OCI-LY3 (cell line): ENCODE measurements at regions not wholly inside any gene's neighbourhood (a gene's known extent, or its start where the extent isn't known, plus 50 kb on each side); places are given as distances from the start of the nearest gene placed in this dataset.

Experiments
- EZH2phosphoT487 ChIP-seq: fragments of 200-600 bp; shearing (Covaris generic); IDR thresholded peaks from 2 replicates; pipeline ENCODE4 v1.6.1; 2018; ENCODE audit warnings: antibody characterized with exemption, mixed run types, low read depth
- TF ChIP-seq, protein P1 (sequence below): fragments of 200-600, 300-600 bp; sonication (generic); IDR thresholded peaks from 2 replicates; pipeline ENCODE4 v1.5.1; 2014; ENCODE audit warnings: antibody characterized with exemption, low read length, low read depth

DNA sequence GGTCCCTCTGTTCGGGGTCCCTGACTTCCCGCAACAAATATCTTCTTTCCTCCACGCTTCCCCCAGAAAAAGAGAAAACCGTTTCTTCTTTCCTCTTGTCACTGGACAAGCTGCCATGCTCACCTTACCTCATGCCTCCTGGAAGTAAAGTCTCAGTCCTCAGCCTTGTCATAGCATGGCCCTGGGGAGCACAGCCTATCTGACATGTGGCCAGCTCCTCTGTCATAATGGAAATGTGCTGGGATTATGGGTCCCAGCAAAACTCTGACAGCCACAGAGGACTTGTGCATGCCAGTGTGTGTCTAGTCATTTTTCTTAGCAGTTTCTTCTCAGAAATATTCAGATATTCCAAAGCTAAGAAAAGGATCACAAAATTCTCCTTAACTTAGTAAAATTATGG, 122.4 kb downstream of the AASDH start:
- TF ChIP-seq, protein P1, sequence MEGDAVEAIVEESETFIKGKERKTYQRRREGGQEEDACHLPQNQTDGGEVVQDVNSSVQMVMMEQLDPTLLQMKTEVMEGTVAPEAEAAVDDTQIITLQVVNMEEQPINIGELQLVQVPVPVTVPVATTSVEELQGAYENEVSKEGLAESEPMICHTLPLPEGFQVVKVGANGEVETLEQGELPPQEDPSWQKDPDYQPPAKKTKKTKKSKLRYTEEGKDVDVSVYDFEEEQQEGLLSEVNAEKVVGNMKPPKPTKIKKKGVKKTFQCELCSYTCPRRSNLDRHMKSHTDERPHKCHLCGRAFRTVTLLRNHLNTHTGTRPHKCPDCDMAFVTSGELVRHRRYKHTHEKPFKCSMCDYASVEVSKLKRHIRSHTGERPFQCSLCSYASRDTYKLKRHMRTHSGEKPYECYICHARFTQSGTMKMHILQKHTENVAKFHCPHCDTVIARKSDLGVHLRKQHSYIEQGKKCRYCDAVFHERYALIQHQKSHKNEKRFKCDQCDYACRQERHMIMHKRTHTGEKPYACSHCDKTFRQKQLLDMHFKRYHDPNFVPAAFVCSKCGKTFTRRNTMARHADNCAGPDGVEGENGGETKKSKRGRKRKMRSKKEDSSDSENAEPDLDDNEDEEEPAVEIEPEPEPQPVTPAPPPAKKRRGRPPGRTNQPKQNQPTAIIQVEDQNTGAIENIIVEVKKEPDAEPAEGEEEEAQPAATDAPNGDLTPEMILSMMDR = no peak
- TF ChIP-seq EZH2phosphoT487 = no peak
